SW480 (cell line): ENCODE measurements at regions not wholly inside any gene's neighbourhood (a gene's known extent, or its start where the extent isn't known, plus 50 kb on each side); places are given as distances from the start of the nearest gene placed in this dataset.
"Not testable (repeated sequence)": the region's sequence is repeated elsewhere in the genome, so short reads cannot be mapped to it uniquely, and the experiment has no call there.

Source experiments
- DNase-seq: peaks from one replicate; pipeline ENCODE4 v3.0.0-alpha.2; 2016; ENCODE audit warnings: low spot score

GRCh38 chr2:132272713-132273112, 111.0 kb upstream of the ANKRD30BL start:
- no peak for DNase-seq

- not testable (repeated sequence) for DNase-seq
Measured at GRCh38 chr2:132273585-132273984, 111.8 kb upstream of the ANKRD30BL start.

- no peak for DNase-seq
Measured at GRCh38 chr2:132274000-132274399, 112.2 kb upstream of the ANKRD30BL start.

- DNase-seq = no peak
Measured at GRCh38 chr2:132275396-132275795, 113.6 kb upstream of the ANKRD30BL start.

GRCh38 chr2:132276571-132276981, 114.8 kb upstream of the ANKRD30BL start:
- DNase-seq = no peak

GRCh38 chr2:132278267-132278666, 116.5 kb upstream of the ANKRD30BL start:
- DNase-seq = no peak

GRCh38 chr2:132279344-132279743, 117.6 kb upstream of the ANKRD30BL start:
- DNase-seq = no peak

GRCh38 chr2:132279930-132280615, 118.3 kb upstream of the ANKRD30BL start:
- DNase-seq = no peak

GRCh38 chr2:132280912-132281311, 119.2 kb upstream of the ANKRD30BL start:
- no peak for DNase-seq

GRCh38 chr2:132282104-132282503, 120.4 kb upstream of the ANKRD30BL start:
- DNase-seq = not testable (repeated sequence)

GRCh38 chr2:132282911-132283310, 121.2 kb upstream of the ANKRD30BL start:
- DNase-seq = no peak

- not testable (repeated sequence) for DNase-seq
Measured at GRCh38 chr2:132286289-132286911, 124.6 kb upstream of the ANKRD30BL start.

- DNase-seq = not testable (repeated sequence)
Measured at GRCh38 chr2:132287910-132288309, 126.2 kb upstream of the ANKRD30BL start.

GRCh38 chr2:132289138-132289537, 127.4 kb upstream of the ANKRD30BL start:
- not testable (repeated sequence) for DNase-seq

- DNase-seq = not testable (repeated sequence)
Measured at GRCh38 chr2:132289812-132290211, 126.8 kb upstream of the GPR39 start.

GRCh38 chr2:132300592-132301378, 115.8 kb upstream of the GPR39 start:
- not testable (repeated sequence) for DNase-seq

- DNase-seq = not testable (repeated sequence)
Measured at GRCh38 chr2:132304661-132305380, 111.8 kb upstream of the GPR39 start.

GRCh38 chr2:132307613-132308198, 108.9 kb upstream of the GPR39 start:
- DNase-seq = not testable (repeated sequence)

- DNase-seq = not testable (repeated sequence)
Measured at GRCh38 chr2:132309203-132309602, 107.4 kb upstream of the GPR39 start.

GRCh38 chr2:132315546-132315945, 101.1 kb upstream of the GPR39 start:
- DNase-seq = not testable (repeated sequence)

GRCh38 chr2:132317026-132317680, 99.5 kb upstream of the GPR39 start:
- not testable (repeated sequence) for DNase-seq
